H1 (cell line): ENCODE measurements at regions not wholly inside any gene's neighbourhood (a gene's known extent, or its start where the extent isn't known, plus 50 kb on each side); places are given as distances from the start of the nearest gene placed in this dataset.

ENCODE experiments used
- CTCF ChIA-PET: fragments of 300-600 bp; sonication (Branson Sonifier 250); formaldehyde crosslinking; loops from one replicate; lab custom pipeline; 2021; ENCODE audit not compliant: partially characterized antibody; lab: Charles Lee
- POLR2A ChIA-PET: fragments of 300-600 bp; sonication (Branson Sonifier 250); formaldehyde crosslinking; loops from one replicate; lab custom pipeline; 2021; ENCODE audit warnings: inconsistent platforms; ENCODE audit not compliant: partially characterized antibody; lab: Charles Lee
- DNase-seq, 2 experiments: peaks; one replicate each; pipeline versions ENCODE4 v3.0.0 to v3.0.0-alpha.2; 2010 to 2022; ENCODE audit warnings: low spot score in 2 of 2, low read depth in 1 of 2, mixed read lengths in 1 of 2
- FAIRE-seq: peaks from 2 replicates; lab custom pipeline; 2011; peaks lifted over from hg19 to GRCh38; lab: Jason Lieb, UNC
- H2AFZ ChIP-seq: 2 replicates; pipeline ENCODE4 v1.8.1; 2012; ENCODE audit warnings: low read length, inconsistent platforms
- H2AK5ac ChIP-seq: 2 replicates; pipeline ENCODE4 v1.6.1; 2013; ENCODE audit warnings: low read depth, low read length
- H2BK120ac ChIP-seq: replicated peaks from 2 replicates; pipeline ENCODE3; 2013; ENCODE audit warnings: low read depth, low read length, inconsistent platforms
- H2BK12ac ChIP-seq: 2 replicates; pipeline ENCODE4 v1.6.1; 2013; ENCODE audit warnings: low read depth, low read length
- H2BK15ac ChIP-seq: 2 replicates; pipeline ENCODE4 v1.6.1; 2013; ENCODE audit warnings: low read length
- H2BK20ac ChIP-seq: 2 replicates; pipeline ENCODE4 v1.6.1; 2013; ENCODE audit warnings: low read length
- H2BK5ac ChIP-seq: 2 replicates; pipeline ENCODE4 v1.6.1; 2013; ENCODE audit warnings: low read depth, low read length
- H3K14ac ChIP-seq: 2 replicates; pipeline ENCODE4 v1.6.1; 2013; ENCODE audit warnings: inconsistent platforms; ENCODE audit not compliant: insufficient read length
- H3K18ac ChIP-seq: 2 replicates; pipeline ENCODE4 v1.6.1; 2013; ENCODE audit warnings: low read length; ENCODE audit errors: extremely low read depth
- H3K23ac ChIP-seq: 2 replicates; pipeline ENCODE4 v1.6.1; 2013; ENCODE audit warnings: inconsistent platforms; ENCODE audit not compliant: insufficient read length
- H3K23me2 ChIP-seq: 2 replicates; pipeline ENCODE4 v1.6.1; 2013; ENCODE audit warnings: low read depth, low read length
- H3K27ac ChIP-seq: 2 replicates; pipeline ENCODE4 v1.6.1; 2011; ENCODE audit warnings: low read depth, low read length, inconsistent platforms
- H3K27me3 ChIP-seq, 4 experiments: replicated peaks in 1 of 4; 1 replicate in 1 of 4; 2 replicates in 3 of 4; pipeline versions ENCODE4 v1.6.1 to v1.8.1; 2011 to 2013; ENCODE audit warnings: low read length in 3 of 4, mild to moderate bottlenecking in 3 of 4, inconsistent platforms in 2 of 4, mixed read lengths in 2 of 4, moderate library complexity in 1 of 4; ENCODE audit not compliant: control insufficient read depth in 3 of 4, insufficient read depth in 3 of 4; ENCODE audit errors: extremely low read depth in 1 of 4
- H3K36me3 ChIP-seq, 4 experiments: 2 replicates each; pipeline versions ENCODE4 v1.6.1 to v1.8.1; 2011 to 2013; ENCODE audit warnings: mild to moderate bottlenecking in 4 of 4, low read length in 3 of 4, moderate library complexity in 2 of 4, control low read depth in 1 of 4, inconsistent platforms in 1 of 4; ENCODE audit not compliant: insufficient read depth in 4 of 4, control insufficient read depth in 2 of 4
- H3K4ac ChIP-seq: replicated peaks from 2 replicates; pipeline ENCODE3; 2013; ENCODE audit warnings: low read length, low read depth, mixed read lengths, inconsistent platforms; ENCODE audit not compliant: insufficient read length
- H3K4me1 ChIP-seq, 4 experiments: replicated peaks in 1 of 4; 1 replicate in 1 of 4; 2 replicates in 3 of 4; pipeline versions ENCODE4 v1.6.1 to v1.8.1; 2011 to 2013; ENCODE audit warnings: low read length in 3 of 4, inconsistent platforms in 2 of 4, mixed read lengths in 1 of 4; ENCODE audit not compliant: insufficient read depth in 4 of 4, control insufficient read depth in 3 of 4
- H3K4me2 ChIP-seq, 2 experiments: 2 replicates each; pipeline versions ENCODE4 v1.6.1 to v1.8.1; 2011 to 2013; ENCODE audit warnings: low read depth in 2 of 2, low read length in 2 of 2, control low read depth in 1 of 2, inconsistent platforms in 1 of 2, mild to moderate bottlenecking in 1 of 2; ENCODE audit not compliant: insufficient read depth in 1 of 2
- H3K4me3 ChIP-seq, 4 experiments: fragments of 200-600, 300-600 bp in 1 of 4; sonication (generic), shearing (Covaris generic), sonication (Bioruptor Twin) in 1 of 4; 2 replicates each; pipeline versions ENCODE4 v1.5.1 to v1.8.1; 2011 to 2016; ENCODE audit warnings: low read length in 4 of 4, low read depth in 3 of 4, control low read depth in 2 of 4, inconsistent platforms in 2 of 4, mild to moderate bottlenecking in 2 of 4, mixed read lengths in 1 of 4, moderate library complexity in 1 of 4; ENCODE audit not compliant: insufficient read depth in 2 of 4; ENCODE audit errors: extremely low read depth in 1 of 4
- H3K56ac ChIP-seq: replicated peaks from 2 replicates; pipeline ENCODE3; 2013; ENCODE audit warnings: low read depth, mild to moderate bottlenecking, mixed read lengths, low read length, inconsistent platforms; ENCODE audit not compliant: insufficient read length
- H3K79me1 ChIP-seq: 2 replicates; pipeline ENCODE4 v1.6.1; 2013; ENCODE audit warnings: low read depth, low read length, control low read depth
- H3K79me2 ChIP-seq, 2 experiments: 2 replicates each; pipeline versions ENCODE4 v1.6.1 to v1.8.1; 2012 to 2013; ENCODE audit warnings: low read length in 2 of 2, mild to moderate bottlenecking in 2 of 2, inconsistent platforms in 1 of 2; ENCODE audit not compliant: insufficient read depth in 2 of 2, control insufficient read depth in 1 of 2
- H3K9ac ChIP-seq, 4 experiments: replicated peaks in 1 of 4; 1 replicate in 1 of 4; 2 replicates in 3 of 4; pipeline versions ENCODE4 v1.6.1 to v1.8.1; 2011 to 2013; ENCODE audit warnings: low read depth in 3 of 4, low read length in 3 of 4, control low read depth in 2 of 4, mild to moderate bottlenecking in 2 of 4, moderate library complexity in 2 of 4, inconsistent platforms in 1 of 4; ENCODE audit errors: extremely low read depth in 1 of 4
- H3K9me3 ChIP-seq, 2 experiments: 2 replicates each; pipeline versions ENCODE4 v1.6.1 to v1.8.1; 2012 to 2013; ENCODE audit warnings: mild to moderate bottlenecking in 2 of 2, moderate library complexity in 2 of 2, control low read depth in 1 of 2, inconsistent platforms in 1 of 2, low read depth in 1 of 2, low read length in 1 of 2, mixed read lengths in 1 of 2; ENCODE audit not compliant: insufficient read depth in 2 of 2
- H4K20me1 ChIP-seq, 2 experiments: replicated peaks in 1 of 2; 2 replicates each; pipeline versions ENCODE3 to v1.8.1; 2011 to 2013; ENCODE audit warnings: inconsistent platforms in 2 of 2, low read length in 2 of 2, mild to moderate bottlenecking in 1 of 2; ENCODE audit not compliant: insufficient read depth in 2 of 2, control insufficient read depth in 1 of 2
- H4K5ac ChIP-seq: 2 replicates; pipeline ENCODE4 v1.6.1; 2013; ENCODE audit warnings: low read length, low read depth, mixed read lengths, inconsistent platforms; ENCODE audit not compliant: insufficient read length
- H4K8ac ChIP-seq: 2 replicates; pipeline ENCODE4 v1.8.0; 2013; ENCODE audit warnings: mild to moderate bottlenecking, moderate library complexity, low read length, inconsistent platforms; ENCODE audit not compliant: insufficient read depth; ENCODE audit errors: extremely low read depth
- H4K91ac ChIP-seq: replicated peaks from 2 replicates; pipeline ENCODE3; 2013; ENCODE audit warnings: low read length, mixed read lengths, inconsistent platforms; ENCODE audit not compliant: insufficient read length
- BACH1 ChIP-seq: IDR thresholded peaks from 2 replicates; pipeline ENCODE4 v1.6.1; 2012; ENCODE audit warnings: low read length, improper control_type of control experiment
- CBX5 ChIP-seq: fragments of 300-800, 300-1000 bp; sonication (generic); IDR thresholded peaks from 2 replicates; pipeline ENCODE4 v1.7.1; 2016; ENCODE audit warnings: antibody characterized with exemption, low read length, low read depth
- KDM5A ChIP-seq: fragments of 200-600 bp; IDR thresholded peaks from 2 replicates; pipeline ENCODE4 v1.7.1; 2012; ENCODE audit warnings: mild to moderate bottlenecking, low read length, inconsistent platforms, mixed read lengths
- TEAD4 ChIP-seq: IDR thresholded peaks from 2 replicates; pipeline ENCODE4 v1.6.1; 2012; ENCODE audit warnings: low read depth, low read length, inconsistent platforms, mixed read lengths
- WGBS, 2 experiments: shearing (Covaris generic) in 1 of 2; methylation state at CpG; one replicate each; pipeline versions ENCODE4 v1.1.6 to v1.1.7; 2013 to 2015; ENCODE audit warnings: low lambda C conversion rate in 2 of 2, mixed read lengths in 2 of 2, inconsistent platforms in 1 of 2, low coverage in 1 of 2, missing lambda C conversion rate in 1 of 2; ENCODE audit not compliant: insufficient replicate concordance in 2 of 2, insufficient coverage in 1 of 2, insufficient read length in 1 of 2; ENCODE audit errors: extremely low coverage in 1 of 2, missing lambda C conversion rate in 1 of 2; 5-methylcytosine and 5-hydroxymethylcytosine counted together

GRCh38 chr13:85441364-85441763 is 357.9 kb downstream of the SLITRK6 start:
- no peak overlapping the region for H3K4ac ChIP-seq
- H3K4me3 ChIP-seq: no peak overlapping the region
- no peaks in the 10 kb centered on the region for H3K36me3 ChIP-seq
- H3K14ac ChIP-seq: no peak overlapping the region
- H3K9ac ChIP-seq: no peak overlapping the region
- H2BK12ac ChIP-seq: no peak overlapping the region
- ChIA-PET POLR2A (no interaction called here), CTCF (no interaction called here)
- H3K79me2 ChIP-seq: no peaks in the 10 kb centered on the region
- H2BK5ac ChIP-seq: no peak overlapping the region
- no peak overlapping the region for H3K18ac ChIP-seq
- H2BK15ac ChIP-seq: no peak overlapping the region
- H3K4me2 ChIP-seq: no peak overlapping the region
- H3K9me3 ChIP-seq: no peaks in the 10 kb centered on the region
- FAIRE-seq: no peak
- H3K23me2 ChIP-seq: no peaks in the 10 kb centered on the region
- no peaks in the 10 kb centered on the region for H3K4me1 ChIP-seq
- H3K27me3 ChIP-seq: no peaks in the 10 kb centered on the region
- H3K23ac ChIP-seq: no peak overlapping the region
- no peak overlapping the region for H4K91ac ChIP-seq
- no peak overlapping the region for H2BK120ac ChIP-seq
- no peak for DNase-seq
- H4K5ac ChIP-seq: no peak overlapping the region
- H3K56ac ChIP-seq: no peak overlapping the region
- H3K79me1 ChIP-seq: no peaks in the 10 kb centered on the region
- TF ChIP-seq CBX5 (no peak), KDM5A (no peak), BACH1 (no peak), TEAD4 (no peak)
- 95% methylated on average over 12 of the region's 12 CpGs; no CpG with 5 or more reads in 1 of the 2 experiments for WGBS, 2 experiments
- H4K8ac ChIP-seq: no peak overlapping the region
- 0 out of 2 replicates have a peak overlapping the region, but pooled peaks have one; percentile 31 for H2AFZ ChIP-seq
- no peak overlapping the region for H2AK5ac ChIP-seq
- no peak overlapping the region for H3K27ac ChIP-seq
- H4K20me1 ChIP-seq: no peaks in the 10 kb centered on the region
- H2BK20ac ChIP-seq: no peak overlapping the region
